MM.1S (cell line): ENCODE measurements at regions not wholly inside any gene's neighbourhood (a gene's known extent, or its start where the extent isn't known, plus 50 kb on each side); places are given as distances from the start of the nearest gene placed in this dataset.

Source experiments
- DNase-seq: peaks from one replicate; pipeline ENCODE4 v3.0.0-alpha.2; 2015
- H2AFZ ChIP-seq: fragments of 300-600 bp; sonication (generic); 2 replicates; pipeline ENCODE4 v1.6.0; 2016; ENCODE audit warnings: antibody characterized with exemption, low read length
- H3F3A ChIP-seq: fragments of 300-600 bp; sonication (generic); 2 replicates; pipeline ENCODE4 v1.6.1; 2016; ENCODE audit warnings: mild to moderate bottlenecking, antibody characterized with exemption, low read length, moderate library complexity, mixed read lengths; ENCODE audit not compliant: insufficient read depth
- H3K27ac ChIP-seq: fragments of 300-600 bp; sonication (generic); 2 replicates; pipeline ENCODE4 v1.5.1; 2016; ENCODE audit warnings: mild to moderate bottlenecking, low read length
- H3K27me3 ChIP-seq: fragments of 300-600 bp; sonication (generic); replicated peaks from 2 replicates; pipeline ENCODE4 v1.6.0; 2016; ENCODE audit warnings: low read length; ENCODE audit not compliant: insufficient read depth
- H3K36me3 ChIP-seq: fragments of 300-600 bp; sonication (generic); replicated peaks from 2 replicates; pipeline ENCODE4 v1.6.1; 2016; ENCODE audit warnings: mild to moderate bottlenecking, low read length, mixed read lengths; ENCODE audit not compliant: insufficient read depth
- H3K4me1 ChIP-seq: fragments of 300-600 bp; sonication (generic); 2 replicates; pipeline ENCODE4 v1.6.1; 2016; ENCODE audit warnings: low read length, mixed read lengths
- H3K4me2 ChIP-seq: fragments of 300-600 bp; sonication (generic); 2 replicates; pipeline ENCODE4 v1.6.0; 2016; ENCODE audit warnings: low read depth, low read length
- H3K4me3 ChIP-seq: fragments of 300-600 bp; sonication (generic); 2 replicates; pipeline ENCODE4 v1.5.1; 2016; ENCODE audit warnings: low read length, mixed read lengths
- H3K79me2 ChIP-seq: fragments of 300-600 bp; sonication (generic); 2 replicates; pipeline ENCODE4 v1.6.1; 2016; ENCODE audit warnings: mixed run types, low read length, mixed read lengths
- H3K9ac ChIP-seq: fragments of 300-600 bp; sonication (generic); 2 replicates; pipeline ENCODE4 v1.6.1; 2016; ENCODE audit warnings: low read length, mixed read lengths
- H3K9me2 ChIP-seq: fragments of 300-600 bp; sonication (generic); replicated peaks from 2 replicates; pipeline ENCODE4 v1.6.1; 2016; ENCODE audit warnings: mild to moderate bottlenecking, low read length, mixed read lengths; ENCODE audit not compliant: insufficient read depth
- H3K9me3 ChIP-seq: fragments of 300-600 bp; sonication (generic); replicated peaks from 2 replicates; pipeline ENCODE4 v1.6.1; 2016; ENCODE audit warnings: mild to moderate bottlenecking, low read length, mixed read lengths; ENCODE audit not compliant: insufficient read depth
- H4K20me1 ChIP-seq: fragments of 300-600 bp; sonication (generic); 2 replicates; pipeline ENCODE4 v1.6.1; 2016; ENCODE audit warnings: mild to moderate bottlenecking, low read length, moderate library complexity, mixed read lengths; ENCODE audit not compliant: insufficient read depth
- CTCF ChIP-seq: fragments of 300-600 bp; sonication (generic); IDR thresholded peaks from 2 replicates; pipeline ENCODE4 v1.5.1; 2016; ENCODE audit warnings: antibody characterized with exemption, low read length, mixed read lengths
- EZH2 ChIP-seq: fragments of 300-600 bp; sonication (generic); optimal IDR thresholded peaks from 2 replicates; pipeline ENCODE3; 2017; ENCODE audit warnings: low read depth, mild to moderate bottlenecking, antibody characterized with exemption, low read length, mixed read lengths
- EZH2phosphoT487 ChIP-seq: fragments of 300-600 bp; sonication (generic); IDR thresholded peaks from 2 replicates; pipeline ENCODE4 v1.6.1; 2018; ENCODE audit warnings: antibody characterized with exemption, low read length

DNA sequence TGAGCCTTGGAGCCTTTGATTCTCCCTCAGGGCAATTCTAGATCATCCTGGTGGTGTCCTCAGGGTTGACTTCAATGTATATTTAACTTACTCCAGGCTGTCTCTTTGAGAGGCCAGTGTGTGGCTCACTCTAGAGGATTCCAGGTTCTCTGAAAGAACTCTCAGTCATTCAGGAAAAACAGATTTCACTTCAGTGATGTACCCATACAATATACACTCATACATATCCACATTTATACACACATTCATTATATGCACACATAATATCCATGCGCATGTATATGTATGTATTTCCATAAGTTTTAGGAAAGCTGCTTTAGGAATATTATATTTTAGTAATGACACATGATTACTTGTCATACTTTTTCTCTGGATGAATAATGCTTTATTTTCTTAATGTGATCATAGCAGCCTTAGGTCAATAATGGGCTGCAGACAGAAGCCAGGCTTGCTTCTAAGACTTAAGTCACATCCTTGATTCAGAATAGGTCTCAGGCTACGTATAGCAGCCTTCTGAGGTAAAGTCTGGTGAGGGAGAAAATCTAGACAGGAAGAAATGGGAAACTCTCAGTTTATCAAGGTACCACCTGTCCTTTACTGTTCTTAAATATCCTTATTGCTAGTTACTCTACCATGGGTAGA, 397.0 kb downstream of the GPAT3 start:
- Histone ChIP-seq H3K9me2 (no peaks in the 10 kb centered on the region), H3K79me2 (no peaks in the 10 kb centered on the region), H3K9ac (no peak overlapping the region), H3K4me2 (no peak overlapping the region), H2AFZ (no peak overlapping the region), H4K20me1 (no peaks in the 10 kb centered on the region), H3K4me3 (no peak overlapping the region), H3K27me3 (no peaks in the 10 kb centered on the region), H3K4me1 (no peaks in the 10 kb centered on the region), H3K36me3 (no peaks in the 10 kb centered on the region), H3K9me3 (no peaks in the 10 kb centered on the region), H3F3A (no peaks in the 10 kb centered on the region), H3K27ac (no peak overlapping the region)
- DNase-seq = no peak
- TF ChIP-seq CTCF (no peak), EZH2 (no peak), EZH2phosphoT487 (no peak)

- Histone ChIP-seq H3K27me3 (no peaks in the 10 kb centered on the region), H4K20me1 (no peaks in the 10 kb centered on the region), H2AFZ (no peak overlapping the region), H3K36me3 (no peaks in the 10 kb centered on the region), H3K79me2 (no peaks in the 10 kb centered on the region), H3K4me2 (no peak overlapping the region), H3K4me3 (no peak overlapping the region), H3K9me2 (no peaks in the 10 kb centered on the region), H3K4me1 (no peaks in the 10 kb centered on the region), H3F3A (no peaks in the 10 kb centered on the region), H3K9ac (no peak overlapping the region), H3K27ac (no peak overlapping the region), H3K9me3 (no peaks in the 10 kb centered on the region)
- no peak for TF ChIP-seq EZH2
- no peak for TF ChIP-seq CTCF
- no peak for TF ChIP-seq EZH2phosphoT487
- peak; percentile 43 for DNase-seq
These were observed 395.9 kb downstream of the GPAT3 start for GRCh38 chr4:83931659-83932438.

GRCh38 chr4:83929550-83929949, 393.6 kb downstream of the GPAT3 start:
- no peak for DNase-seq
- no peak overlapping the region for H2AFZ ChIP-seq
- no peak overlapping the region for H3K27ac ChIP-seq
- H3K4me3 ChIP-seq = no peak overlapping the region
- no peaks in the 10 kb centered on the region for H3K27me3 ChIP-seq
- no peaks in the 10 kb centered on the region for H3K79me2 ChIP-seq
- TF ChIP-seq EZH2 (no peak), EZH2phosphoT487 (no peak), CTCF (no peak)
- H4K20me1 ChIP-seq = no peaks in the 10 kb centered on the region
- no peaks in the 10 kb centered on the region for H3K9me2 ChIP-seq
- H3K9ac ChIP-seq = no peak overlapping the region
- H3K36me3 ChIP-seq = no peaks in the 10 kb centered on the region
- no peaks in the 10 kb centered on the region for H3K9me3 ChIP-seq
- no peaks in the 10 kb centered on the region for H3K4me1 ChIP-seq
- no peaks in the 10 kb centered on the region for H3F3A ChIP-seq
- H3K4me2 ChIP-seq = no peak overlapping the region
